ENCODE measurements at regions not wholly inside any gene's neighbourhood (a gene's known extent, or its start where the extent isn't known, plus 50 kb on each side); places are given as distances from the start of the nearest gene placed in this dataset.

- H3K4me1 ChIP-seq (ENCODE audit: control insufficient read depth in 5 of 5, insufficient read depth in 5 of 5, low read length in 5 of 5), result no peaks in the 10 kb centered on the region
- H3K27me3 ChIP-seq (ENCODE audit: control insufficient read depth in 5 of 5, insufficient read depth in 4 of 5, low read length in 5 of 5), result peaks cover 0 to 21% (median 14%) of the 10 kb centered on the region in 5 donors
- H3K9ac ChIP-seq (ENCODE audit: low read length in 5 of 5), result no peak overlapping the region
- no peak overlapping the region for H3K27ac ChIP-seq (ENCODE audit: low read depth, low read length)
- peaks cover 0 to 6% (median 0%) of the 10 kb centered on the region in 5 donors for H3K9me3 ChIP-seq (ENCODE audit: control insufficient read depth in 5 of 5, low read length in 5 of 5)
- no peaks in the 10 kb centered on the region for H3K36me3 ChIP-seq (ENCODE audit: control insufficient read depth in 5 of 5, insufficient read depth in 5 of 5, low read length in 5 of 5)
- no peak overlapping the region for H3K4me3 ChIP-seq (ENCODE audit: low read depth in 1 of 5, low read length in 5 of 5)
Observed at GRCh38 chr21:41009398-41010100, 158.4 kb upstream of the BACE2 start.

DNA sequence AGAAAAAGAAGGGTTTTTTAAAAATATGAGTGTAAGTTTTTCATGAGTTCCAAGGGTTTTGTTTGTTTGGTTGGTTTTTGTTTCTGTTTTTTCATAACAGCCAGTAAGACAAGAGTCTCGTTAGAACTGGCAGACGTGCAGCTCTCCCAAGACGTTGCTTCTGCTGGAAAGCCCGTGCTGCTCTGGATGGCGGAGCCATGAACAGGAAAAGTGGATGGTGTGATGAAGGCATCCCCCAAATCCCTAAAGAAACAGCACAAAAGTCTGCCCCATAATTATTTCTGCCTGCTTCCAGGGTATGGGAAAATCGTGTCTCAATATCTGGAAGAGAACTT, 157.9 kb upstream of the BACE2 start:
- Histone ChIP-seq H3K4me3 (ENCODE audit: low read depth in 1 of 5, low read length in 5 of 5) (no peak overlapping the region), H3K27ac (ENCODE audit: low read depth, low read length) (no peak overlapping the region), H3K9me3 (ENCODE audit: control insufficient read depth in 5 of 5, low read length in 5 of 5) (peaks cover 0 to 6% (median 0%) of the 10 kb centered on the region in 5 donors), H3K4me1 (ENCODE audit: control insufficient read depth in 5 of 5, insufficient read depth in 5 of 5, low read length in 5 of 5) (no peaks in the 10 kb centered on the region), H3K36me3 (ENCODE audit: control insufficient read depth in 5 of 5, insufficient read depth in 5 of 5, low read length in 5 of 5) (no peaks in the 10 kb centered on the region), H3K27me3 (ENCODE audit: control insufficient read depth in 5 of 5, insufficient read depth in 4 of 5, low read length in 5 of 5) (peaks cover 0 to 21% (median 14%) of the 10 kb centered on the region in 5 donors), H3K9ac (ENCODE audit: low read length in 5 of 5) (no peak overlapping the region)

GRCh38 chr21:41011098-41011731, 156.7 kb upstream of the BACE2 start:
- Histone ChIP-seq H3K4me1 (ENCODE audit: control insufficient read depth in 5 of 5, insufficient read depth in 5 of 5, low read length in 5 of 5) (no peaks in the 10 kb centered on the region), H3K9me3 (ENCODE audit: control insufficient read depth in 5 of 5, low read length in 5 of 5) (peaks cover 0 to 6% (median 0%) of the 10 kb centered on the region in 5 donors), H3K36me3 (ENCODE audit: control insufficient read depth in 5 of 5, insufficient read depth in 5 of 5, low read length in 5 of 5) (no peaks in the 10 kb centered on the region), H3K9ac (ENCODE audit: low read length in 5 of 5) (no peak overlapping the region), H3K4me3 (ENCODE audit: low read depth in 1 of 5, low read length in 5 of 5) (no peak overlapping the region), H3K27me3 (ENCODE audit: control insufficient read depth in 5 of 5, insufficient read depth in 4 of 5, low read length in 5 of 5) (peaks cover 0 to 21% (median 14%) of the 10 kb centered on the region in 5 donors), H3K27ac (ENCODE audit: low read depth, low read length) (no peak overlapping the region)

- Histone ChIP-seq H3K9ac (ENCODE audit: low read length in 5 of 5) (no peak overlapping the region), H3K4me3 (ENCODE audit: low read depth in 1 of 5, low read length in 5 of 5) (no peak overlapping the region), H3K9me3 (ENCODE audit: control insufficient read depth in 5 of 5, low read length in 5 of 5) (peaks cover 0 to 6% (median 0%) of the 10 kb centered on the region in 5 donors), H3K36me3 (ENCODE audit: control insufficient read depth in 5 of 5, insufficient read depth in 5 of 5, low read length in 5 of 5) (no peaks in the 10 kb centered on the region), H3K4me1 (ENCODE audit: control insufficient read depth in 5 of 5, insufficient read depth in 5 of 5, low read length in 5 of 5) (no peaks in the 10 kb centered on the region), H3K27ac (ENCODE audit: low read depth, low read length) (no peak overlapping the region), H3K27me3 (ENCODE audit: control insufficient read depth in 5 of 5, insufficient read depth in 4 of 5, low read length in 5 of 5) (peaks cover 0 to 21% (median 14%) of the 10 kb centered on the region in 5 donors)
Observed at GRCh38 chr21:41011951-41012366, 156.0 kb upstream of the BACE2 start.

GRCh38 chr21:41012425-41012824, 155.5 kb upstream of the BACE2 start:
- H3K9ac ChIP-seq (ENCODE audit: low read length in 5 of 5), result no peak overlapping the region
- H3K27me3 ChIP-seq (ENCODE audit: control insufficient read depth in 5 of 5, insufficient read depth in 4 of 5, low read length in 5 of 5), result peaks cover 0 to 21% (median 14%) of the 10 kb centered on the region in 5 donors
- H3K4me3 ChIP-seq (ENCODE audit: low read depth in 1 of 5, low read length in 5 of 5), result no peak overlapping the region
- peaks cover 0 to 6% (median 0%) of the 10 kb centered on the region in 5 donors for H3K9me3 ChIP-seq (ENCODE audit: control insufficient read depth in 5 of 5, low read length in 5 of 5)
- H3K36me3 ChIP-seq (ENCODE audit: control insufficient read depth in 5 of 5, insufficient read depth in 5 of 5, low read length in 5 of 5), result no peaks in the 10 kb centered on the region
- H3K27ac ChIP-seq (ENCODE audit: low read depth, low read length), result no peak overlapping the region
- no peaks in the 10 kb centered on the region for H3K4me1 ChIP-seq (ENCODE audit: control insufficient read depth in 5 of 5, insufficient read depth in 5 of 5, low read length in 5 of 5)

DNA sequence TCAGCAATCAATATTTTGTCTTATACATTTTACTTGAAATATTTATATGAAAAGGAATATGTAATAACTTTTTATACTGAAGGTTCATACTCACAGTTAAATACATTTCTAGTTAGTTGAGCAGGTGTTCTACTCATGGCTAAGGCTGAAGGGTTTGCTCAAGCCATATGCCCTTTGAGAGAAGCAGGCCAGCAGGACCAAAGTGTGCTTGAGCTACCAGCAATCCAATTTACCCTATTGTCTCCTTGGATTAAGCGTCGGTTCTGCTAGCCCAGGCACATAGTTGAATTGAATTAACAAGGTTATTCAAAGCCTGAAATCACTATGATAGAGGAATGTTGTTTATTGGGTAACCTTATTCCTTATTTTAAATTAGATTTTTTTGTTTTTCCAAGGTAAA, 151.5 kb upstream of the BACE2 start:
- no peak overlapping the region for H3K9ac ChIP-seq (ENCODE audit: low read length in 5 of 5)
- peaks cover 0 to 8% (median 6%) of the 10 kb centered on the region in 5 donors for H3K27me3 ChIP-seq (ENCODE audit: control insufficient read depth in 5 of 5, insufficient read depth in 4 of 5, low read length in 5 of 5)
- H3K4me1 ChIP-seq (ENCODE audit: control insufficient read depth in 5 of 5, insufficient read depth in 5 of 5, low read length in 5 of 5), result no peaks in the 10 kb centered on the region
- no peak overlapping the region for H3K4me3 ChIP-seq (ENCODE audit: low read depth in 1 of 5, low read length in 5 of 5)
- no peak overlapping the region for H3K27ac ChIP-seq (ENCODE audit: low read depth, low read length)
- H3K9me3 ChIP-seq (ENCODE audit: control insufficient read depth in 5 of 5, low read length in 5 of 5), result no peaks in the 10 kb centered on the region
- no peaks in the 10 kb centered on the region for H3K36me3 ChIP-seq (ENCODE audit: control insufficient read depth in 5 of 5, insufficient read depth in 5 of 5, low read length in 5 of 5)

DNA sequence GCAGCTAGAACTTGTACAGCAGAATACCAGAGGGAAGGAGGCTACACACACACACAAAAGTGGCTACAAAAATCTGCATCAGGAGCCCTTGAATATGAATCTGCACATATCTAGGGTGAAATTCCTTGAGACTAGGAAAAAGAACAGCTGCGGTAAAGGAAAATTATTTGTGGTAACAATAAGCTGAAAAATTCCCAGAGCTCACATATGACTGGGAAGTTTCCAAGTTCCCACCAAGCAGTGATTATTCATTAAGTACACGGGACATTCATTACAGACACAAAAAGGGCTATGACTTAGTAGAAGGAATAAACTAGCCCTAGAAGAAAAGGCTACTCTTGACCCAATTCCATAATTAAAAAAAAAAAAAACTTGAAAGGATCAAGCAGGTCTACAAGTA, 149.5 kb upstream of the BACE2 start:
- Histone ChIP-seq H3K9ac (ENCODE audit: low read length in 5 of 5) (no peak overlapping the region), H3K9me3 (ENCODE audit: control insufficient read depth in 5 of 5, low read length in 5 of 5) (no peaks in the 10 kb centered on the region), H3K27me3 (ENCODE audit: control insufficient read depth in 5 of 5, insufficient read depth in 4 of 5, low read length in 5 of 5) (peaks cover 0 to under 1% (median 0%) of the 10 kb centered on the region in 5 donors), H3K4me1 (ENCODE audit: control insufficient read depth in 5 of 5, insufficient read depth in 5 of 5, low read length in 5 of 5) (no peaks in the 10 kb centered on the region), H3K4me3 (ENCODE audit: low read depth in 1 of 5, low read length in 5 of 5) (no peak overlapping the region), H3K36me3 (ENCODE audit: control insufficient read depth in 5 of 5, insufficient read depth in 5 of 5, low read length in 5 of 5) (no peaks in the 10 kb centered on the region), H3K27ac (ENCODE audit: low read depth, low read length) (no peak overlapping the region)

DNA sequence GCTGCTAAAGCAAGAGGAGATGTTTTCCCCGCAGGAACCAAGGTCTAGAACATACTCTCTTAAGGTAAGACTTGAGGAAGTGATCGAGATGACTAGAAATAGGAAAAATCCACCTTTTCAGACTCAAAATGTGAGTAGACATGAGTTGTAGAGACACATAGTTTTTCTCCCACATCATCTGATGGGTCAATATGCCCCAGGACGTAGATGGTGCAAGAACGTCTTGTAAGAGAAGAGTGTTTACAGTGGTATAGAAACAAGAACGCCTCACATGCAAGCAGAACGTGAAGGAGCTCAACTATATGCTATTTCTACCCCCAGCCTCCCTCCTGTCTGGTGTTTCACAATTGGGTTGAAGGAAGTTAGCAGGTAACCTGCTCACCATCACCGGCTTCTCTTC, 144.0 kb upstream of the BACE2 start:
- no peak overlapping the region for H3K4me3 ChIP-seq (ENCODE audit: low read depth in 1 of 5, low read length in 5 of 5)
- no peaks in the 10 kb centered on the region for H3K4me1 ChIP-seq (ENCODE audit: control insufficient read depth in 5 of 5, insufficient read depth in 5 of 5, low read length in 5 of 5)
- no peak overlapping the region for H3K9ac ChIP-seq (ENCODE audit: low read length in 5 of 5)
- no peaks in the 10 kb centered on the region for H3K36me3 ChIP-seq (ENCODE audit: control insufficient read depth in 5 of 5, insufficient read depth in 5 of 5, low read length in 5 of 5)
- H3K27ac ChIP-seq (ENCODE audit: low read depth, low read length), result no peak overlapping the region
- H3K27me3 ChIP-seq (ENCODE audit: control insufficient read depth in 5 of 5, insufficient read depth in 4 of 5, low read length in 5 of 5), result peaks cover 0 to 6% (median 0%) of the 10 kb centered on the region in 5 donors
- peaks cover 0 to 9% (median 4%) of the 10 kb centered on the region in 5 donors for H3K9me3 ChIP-seq (ENCODE audit: control insufficient read depth in 5 of 5, low read length in 5 of 5)

GRCh38 chr21:41024341-41024740, 143.6 kb upstream of the BACE2 start:
- no peak overlapping the region for H3K27ac ChIP-seq (ENCODE audit: low read depth, low read length)
- H3K9ac ChIP-seq (ENCODE audit: low read length in 5 of 5), result no peak overlapping the region
- H3K27me3 ChIP-seq (ENCODE audit: control insufficient read depth in 5 of 5, insufficient read depth in 4 of 5, low read length in 5 of 5), result peaks cover 0 to 6% (median 0%) of the 10 kb centered on the region in 5 donors
- H3K36me3 ChIP-seq (ENCODE audit: control insufficient read depth in 5 of 5, insufficient read depth in 5 of 5, low read length in 5 of 5), result no peaks in the 10 kb centered on the region
- H3K4me1 ChIP-seq (ENCODE audit: control insufficient read depth in 5 of 5, insufficient read depth in 5 of 5, low read length in 5 of 5), result no peaks in the 10 kb centered on the region
- peaks cover 0 to 9% (median 4%) of the 10 kb centered on the region in 5 donors for H3K9me3 ChIP-seq (ENCODE audit: control insufficient read depth in 5 of 5, low read length in 5 of 5)
- H3K4me3 ChIP-seq (ENCODE audit: low read depth in 1 of 5, low read length in 5 of 5), result no peak overlapping the region

- no peaks in the 10 kb centered on the region for H3K4me1 ChIP-seq (ENCODE audit: control insufficient read depth in 5 of 5, insufficient read depth in 5 of 5, low read length in 5 of 5)
- H3K27me3 ChIP-seq (ENCODE audit: control insufficient read depth in 5 of 5, insufficient read depth in 4 of 5, low read length in 5 of 5), result peaks cover 0 to 6% (median 0%) of the 10 kb centered on the region in 5 donors
- H3K36me3 ChIP-seq (ENCODE audit: control insufficient read depth in 5 of 5, insufficient read depth in 5 of 5, low read length in 5 of 5), result no peaks in the 10 kb centered on the region
- peaks cover 0 to 9% (median 4%) of the 10 kb centered on the region in 5 donors for H3K9me3 ChIP-seq (ENCODE audit: control insufficient read depth in 5 of 5, low read length in 5 of 5)
- H3K9ac ChIP-seq (ENCODE audit: low read length in 5 of 5), result no peak overlapping the region
- H3K4me3 ChIP-seq (ENCODE audit: low read depth in 1 of 5, low read length in 5 of 5), result no peak overlapping the region
- no peak overlapping the region for H3K27ac ChIP-seq (ENCODE audit: low read depth, low read length)
Observed at GRCh38 chr21:41024746-41025254, 143.2 kb upstream of the BACE2 start.
